HK-2 (cell line): ENCODE measurements at regions not wholly inside any gene's neighbourhood (a gene's known extent, or its start where the extent isn't known, plus 50 kb on each side); places are given as distances from the start of the nearest gene placed in this dataset.

Source experiments
- DNase-seq: peaks from one replicate; pipeline ENCODE4 v3.0.0-alpha.2; 2018; ENCODE audit not compliant: unreplicated experiment

GRCh38 chr14:83421711-83422110 is 1888.1 kb upstream of the SEL1L start:
- no peak for DNase-seq

- DNase-seq, result no peak
These were observed 1891.5 kb upstream of the SEL1L start for GRCh38 chr14:83425138-83425537.

GRCh38 chr14:83425706-83426105 is 1892.1 kb upstream of the SEL1L start:
- DNase-seq, result no peak

GRCh38 chr14:83433618-83434017 is 1900.0 kb upstream of the SEL1L start:
- DNase-seq, result no peak

- DNase-seq, result no peak
These were observed 1908.1 kb upstream of the SEL1L start for GRCh38 chr14:83441801-83442200.

- DNase-seq, result no peak
These were observed 1921.9 kb upstream of the SEL1L start for GRCh38 chr14:83455561-83455960.

- no peak for DNase-seq
These were observed 1927.9 kb upstream of the SEL1L start for GRCh38 chr14:83461521-83461920.

- no peak for DNase-seq
These were observed 1929.1 kb upstream of the SEL1L start for GRCh38 chr14:83462759-83463158.

- peak; percentile 52 for DNase-seq
These were observed 1929.9 kb upstream of the SEL1L start for GRCh38 chr14:83463500-83464098.

- no peak for DNase-seq
These were observed 1934.2 kb upstream of the SEL1L start for GRCh38 chr14:83467811-83468210.

GRCh38 chr14:83470466-83470865 is 1936.8 kb upstream of the SEL1L start:
- DNase-seq, result no peak

GRCh38 chr14:83470959-83471695 is 1937.5 kb upstream of the SEL1L start:
- DNase-seq, result no peak

GRCh38 chr14:83473416-83474235 is 1940.0 kb upstream of the SEL1L start:
- DNase-seq, result no peak

GRCh38 chr14:83478741-83479140 is 1945.1 kb upstream of the SEL1L start:
- no peak for DNase-seq

- DNase-seq, result no peak
These were observed 1949.4 kb upstream of the SEL1L start for GRCh38 chr14:83483063-83483462.

- DNase-seq, result no peak
These were observed 1951.9 kb upstream of the SEL1L start for GRCh38 chr14:83485591-83485990.

- DNase-seq, result no peak
These were observed 1957.4 kb upstream of the SEL1L start for GRCh38 chr14:83491091-83491490.

- DNase-seq, result no peak
These were observed 1987.2 kb upstream of the SEL1L start for GRCh38 chr14:83520837-83521236.

GRCh38 chr14:83529531-83529930 is 1995.9 kb upstream of the SEL1L start:
- no peak for DNase-seq

GRCh38 chr14:83533734-83534133 is 1996.2 kb upstream of the FLRT2 start:
- DNase-seq, result no peak

GRCh38 chr14:83534995-83535394 is 1994.9 kb upstream of the FLRT2 start:
- no peak for DNase-seq

GRCh38 chr14:83535444-83535843 is 1994.5 kb upstream of the FLRT2 start:
- DNase-seq, result no peak

- no peak for DNase-seq
These were observed 1988.8 kb upstream of the FLRT2 start for GRCh38 chr14:83541147-83541546.
